NCI-H69 (cell line): ENCODE measurements at regions not wholly inside any gene's neighbourhood (a gene's known extent, or its start where the extent isn't known, plus 50 kb on each side); places are given as distances from the start of the nearest gene placed in this dataset.
"Not testable (repeated sequence)": the region's sequence is repeated elsewhere in the genome, so short reads cannot be mapped to it uniquely, and the experiment has no call there.

Source experiments
- DNase-seq: peaks from one replicate; lab custom pipeline; 2025; lab: John Stamatoyannopoulos, UW

DNA sequence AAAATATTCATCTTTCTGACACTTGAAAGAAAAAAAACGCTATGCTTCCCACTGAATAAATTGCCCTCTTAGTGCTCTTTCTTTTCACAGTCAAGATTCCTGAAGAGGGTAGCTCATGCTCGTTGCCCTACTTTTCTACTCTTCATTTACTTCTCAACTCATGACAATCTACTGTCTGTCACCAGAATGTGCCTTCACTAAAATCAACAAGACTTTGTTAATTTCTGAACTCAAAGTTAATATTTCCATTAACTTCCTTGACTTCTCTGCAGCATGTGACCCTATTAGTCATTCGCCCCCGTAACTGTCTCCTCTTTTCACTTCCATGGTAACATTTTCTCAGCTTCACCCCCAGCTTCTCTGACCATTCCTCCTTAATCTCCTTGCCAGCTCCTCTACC is 98.9 kb upstream of the MAPRE2 start:
- DNase-seq: no peak

- peak; percentile 51 for DNase-seq
These were observed 98.2 kb upstream of the MAPRE2 start for GRCh38 chr18:34942975-34943374.

DNA sequence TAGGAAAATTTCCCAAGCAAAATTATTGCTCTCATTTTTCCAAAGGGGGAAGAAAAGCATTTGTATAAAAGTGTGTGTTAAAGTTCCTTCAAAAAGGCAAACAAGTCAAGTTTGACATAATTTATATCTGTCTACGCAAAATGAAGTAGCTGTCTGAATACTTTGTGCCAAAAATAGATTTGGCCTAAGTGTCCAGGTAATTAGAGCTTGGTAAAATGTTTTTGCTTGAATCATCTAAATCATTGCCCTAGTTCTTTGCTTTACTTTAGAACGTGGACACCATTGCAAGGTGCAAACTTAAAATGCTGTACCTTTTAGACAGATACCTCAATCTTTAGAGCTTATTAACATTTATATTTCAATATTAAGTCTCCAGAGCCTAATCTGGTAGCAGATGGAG is 97.6 kb upstream of the MAPRE2 start:
- no peak for DNase-seq

- peak; percentile 95 for DNase-seq
These were observed 93.5 kb upstream of the MAPRE2 start for GRCh38 chr18:34947711-34948125.

DNA sequence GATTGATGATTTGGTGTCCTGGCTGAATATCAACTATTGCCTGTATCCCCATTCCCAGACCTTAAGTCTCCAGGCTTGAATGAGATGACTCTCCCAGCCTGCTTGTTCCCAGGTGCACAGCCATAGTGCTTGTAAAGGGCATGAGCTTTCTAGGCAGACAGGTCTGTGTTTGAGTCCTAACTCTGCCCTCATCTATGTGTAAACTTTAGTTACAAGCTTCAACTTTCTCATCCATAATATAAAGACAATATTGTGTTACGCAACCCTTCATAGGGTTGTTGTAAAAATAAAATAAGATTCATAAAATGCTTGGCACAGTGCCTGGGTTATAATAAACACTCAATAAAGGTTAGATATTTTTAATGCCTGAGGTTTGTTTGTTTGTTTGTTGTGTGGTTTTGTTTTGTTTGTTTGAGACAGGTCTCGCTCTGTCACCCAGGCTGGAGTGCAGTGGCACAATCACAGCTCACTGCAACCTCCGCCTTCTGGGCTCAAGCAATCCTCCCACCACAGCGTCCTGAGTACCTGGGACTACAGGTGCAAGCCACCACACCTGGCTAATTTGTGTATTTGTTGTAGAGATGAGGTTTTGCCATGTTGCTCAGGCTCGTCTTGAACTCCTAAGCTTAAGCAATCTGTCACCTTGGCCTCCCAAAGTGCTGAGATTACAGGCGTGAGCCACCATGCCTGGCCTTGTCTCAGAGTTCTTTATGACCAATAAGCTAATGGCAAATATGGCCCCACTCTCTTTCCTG is 89.4 kb upstream of the MAPRE2 start:
- DNase-seq: no peak

GRCh38 chr18:34953212-34953611 is 88.0 kb upstream of the MAPRE2 start:
- no peak for DNase-seq

DNA sequence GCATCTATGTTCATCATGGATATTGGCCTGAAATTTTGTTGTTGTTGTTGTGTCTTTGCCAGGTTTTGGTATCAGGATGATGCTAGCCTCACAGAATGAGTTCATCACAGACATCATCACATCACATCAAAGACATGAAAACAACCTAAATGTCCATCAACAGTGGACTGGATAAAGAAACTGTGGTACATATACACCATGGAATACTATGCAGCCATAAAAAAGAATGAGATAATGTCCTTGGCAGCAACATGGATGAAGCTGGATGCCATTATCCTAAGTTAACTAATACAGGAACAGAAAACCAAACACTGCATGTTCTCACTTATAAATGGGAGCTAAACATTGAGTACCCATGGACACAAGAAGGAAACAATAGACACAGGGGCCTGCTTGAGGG is 85.7 kb upstream of the MAPRE2 start:
- DNase-seq: not testable (repeated sequence)

DNA sequence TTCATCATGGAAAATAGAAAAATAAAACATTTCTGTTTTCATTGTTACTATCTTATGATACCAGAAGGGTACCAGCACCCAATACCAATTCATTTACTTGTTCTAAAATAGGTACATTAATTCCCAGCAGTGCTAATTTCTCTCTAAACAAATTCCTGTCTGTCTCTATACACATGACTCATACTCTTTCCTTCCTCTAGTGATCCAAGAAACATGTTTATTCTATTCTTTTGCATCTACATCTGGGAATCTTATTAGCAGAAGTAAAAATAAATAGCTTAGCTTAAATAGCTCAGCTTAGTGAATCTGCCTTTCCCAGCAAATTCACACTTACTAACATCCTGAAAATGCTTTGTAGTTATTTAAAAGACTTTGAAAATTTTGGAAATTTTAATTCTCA is 84.5 kb upstream of the MAPRE2 start:
- no peak for DNase-seq

DNA sequence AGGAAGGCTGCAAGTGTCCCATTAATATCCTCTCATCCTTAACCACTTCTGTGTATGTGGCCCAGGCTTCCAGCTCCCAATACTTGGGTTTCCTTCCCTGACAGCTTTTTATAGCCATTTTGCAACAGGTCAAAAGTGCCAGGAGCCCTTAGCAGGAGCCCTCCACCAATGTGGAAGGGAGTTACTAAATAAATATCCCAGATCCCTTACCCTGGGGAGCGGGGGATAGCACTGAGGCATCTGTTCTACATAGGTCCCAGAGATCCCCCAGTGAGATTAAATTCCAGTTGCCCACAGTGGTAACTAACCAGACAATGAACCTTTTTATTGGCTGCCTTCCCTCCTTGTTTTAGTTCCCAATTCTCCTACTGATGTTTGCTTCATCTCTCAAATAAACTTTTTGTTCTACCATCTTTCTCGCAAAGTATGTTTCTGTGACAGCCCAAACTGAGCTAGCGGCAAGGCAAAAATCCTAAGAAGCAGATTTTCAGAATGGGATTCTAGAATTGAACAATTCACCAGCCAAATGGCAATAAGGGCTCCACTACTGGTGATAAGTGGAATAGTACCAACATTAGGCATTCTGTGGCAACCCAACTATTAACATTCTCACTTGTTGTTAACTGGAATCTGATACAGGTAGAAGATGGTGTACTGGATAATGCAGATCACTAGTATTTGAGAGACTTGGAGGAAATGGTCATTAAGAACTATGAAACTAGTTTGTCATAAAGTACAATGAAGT is 83.9 kb upstream of the MAPRE2 start:
- peak; percentile 20 for DNase-seq

GRCh38 chr18:34957864-34958259 is 83.4 kb upstream of the MAPRE2 start:
- DNase-seq: no peak

DNA sequence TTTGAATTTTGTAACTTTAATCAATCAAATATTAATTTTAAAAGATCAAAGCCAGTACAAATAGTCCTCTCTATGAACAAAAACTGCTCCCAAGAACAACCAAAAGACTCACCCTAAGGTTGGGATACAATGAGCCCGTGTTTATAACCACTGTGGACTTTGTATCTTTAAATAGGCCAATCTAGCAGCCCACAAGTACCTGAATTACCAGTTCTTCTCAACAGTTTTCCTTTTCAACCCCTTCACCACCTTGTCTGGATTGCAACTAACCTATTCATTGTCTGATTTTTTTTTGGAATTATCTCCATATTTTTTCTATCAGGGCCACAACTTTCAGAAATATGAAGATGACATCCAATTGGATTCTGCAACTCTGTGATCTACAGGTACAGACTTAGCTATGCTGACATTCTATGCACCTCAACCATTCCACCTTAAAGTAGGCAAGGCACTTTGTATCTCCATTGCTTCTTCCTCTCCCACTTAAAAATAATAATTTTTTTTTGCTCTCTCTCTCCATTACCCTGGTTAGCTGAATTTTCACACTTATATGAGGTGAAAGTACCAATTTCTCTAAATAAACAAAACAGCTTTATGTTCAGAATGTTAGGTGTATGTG is 81.9 kb upstream of the MAPRE2 start:
- DNase-seq: no peak

- no peak for DNase-seq
These were observed 81.2 kb upstream of the MAPRE2 start for GRCh38 chr18:34959989-34960388.

GRCh38 chr18:34965108-34965507 is 76.1 kb upstream of the MAPRE2 start:
- DNase-seq: peak; percentile 82

DNA sequence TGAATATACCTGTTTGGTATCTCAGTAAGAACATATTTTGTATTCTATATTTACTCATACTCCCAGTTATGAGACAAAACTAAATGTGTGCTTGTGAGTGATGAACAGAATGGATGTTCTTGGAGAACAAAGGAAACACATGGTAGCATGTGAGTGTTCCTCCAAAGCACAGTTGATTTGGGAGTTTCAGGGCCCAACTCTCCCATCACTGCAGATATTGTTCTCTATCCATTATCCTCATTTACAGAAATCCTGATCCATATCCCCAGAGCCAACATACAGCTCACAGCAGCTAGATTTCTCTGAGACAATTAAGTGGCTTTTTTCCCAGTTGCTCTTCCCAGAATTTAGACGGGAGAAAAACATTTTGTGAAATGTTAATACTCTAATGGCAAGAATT is 75.6 kb upstream of the MAPRE2 start:
- no peak for DNase-seq

- DNase-seq: no peak
These were observed 71.1 kb upstream of the MAPRE2 start for GRCh38 chr18:34970106-34970505.

GRCh38 chr18:34971313-34971712 is 69.9 kb upstream of the MAPRE2 start:
- DNase-seq: no peak

- no peak for DNase-seq
These were observed 68.3 kb upstream of the MAPRE2 start for GRCh38 chr18:34972765-34973414.

- DNase-seq: no peak
These were observed 65.1 kb upstream of the MAPRE2 start for GRCh38 chr18:34976123-34976522.

GRCh38 chr18:34976534-34976898 is 64.7 kb upstream of the MAPRE2 start:
- DNase-seq: no peak

- peak; percentile 96 for DNase-seq
These were observed 64.0 kb upstream of the MAPRE2 start for GRCh38 chr18:34976899-34977837.

DNA sequence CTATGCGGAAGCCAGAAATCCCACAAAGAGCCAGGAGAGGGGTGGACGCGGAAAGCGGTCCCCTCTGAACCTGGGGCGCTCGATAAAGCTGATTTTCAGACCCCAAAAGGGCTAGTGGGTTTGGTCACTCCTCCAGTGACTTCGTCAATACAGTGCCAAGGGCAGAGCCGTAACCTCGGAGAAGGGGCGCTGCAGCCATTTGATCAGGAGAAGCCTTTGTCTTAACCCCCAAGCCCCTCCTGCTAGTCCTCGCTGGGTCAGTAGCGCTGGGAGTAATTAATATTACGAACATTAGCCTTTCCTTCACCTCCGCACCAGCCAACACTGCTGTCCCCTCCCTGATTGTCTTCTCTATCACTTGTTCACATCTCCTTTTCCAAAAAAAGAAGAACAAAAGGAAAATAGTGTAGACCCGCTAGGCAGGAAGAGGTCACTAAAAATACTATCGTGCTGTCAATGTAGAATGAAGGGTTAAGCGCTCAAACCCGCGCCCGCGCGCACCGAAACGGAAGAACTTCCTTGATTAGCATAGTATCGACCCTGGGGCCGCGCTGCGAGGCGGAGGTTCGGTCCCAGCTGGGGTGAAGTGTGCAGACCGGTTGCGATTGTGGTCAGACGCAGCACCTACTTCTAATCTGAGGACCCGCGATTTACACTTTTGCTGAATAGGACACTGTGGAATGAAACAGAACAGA is 63.2 kb upstream of the MAPRE2 start:
- peak; percentile 87 for DNase-seq
